ES-I3 (cell line): ENCODE measurements at regions not wholly inside any gene's neighbourhood (a gene's known extent, or its start where the extent isn't known, plus 50 kb on each side); places are given as distances from the start of the nearest gene placed in this dataset.
"Not testable (repeated sequence)": the region's sequence is repeated elsewhere in the genome, so short reads cannot be mapped to it uniquely, and the experiment has no call there.

Experiments
- H3K36me3 ChIP-seq: 2 replicates; pipeline ENCODE4 v1.6.1; 2013; ENCODE audit warnings: mild to moderate bottlenecking, low read length, control low read depth, moderate library complexity; ENCODE audit not compliant: insufficient read depth
- H3K4me1 ChIP-seq: 2 replicates; pipeline ENCODE4 v1.6.1; 2013; ENCODE audit warnings: mild to moderate bottlenecking, control low read depth, low read length; ENCODE audit not compliant: insufficient read depth
- H3K9ac ChIP-seq: 2 replicates; pipeline ENCODE4 v1.6.1; 2013; ENCODE audit warnings: low read depth, mild to moderate bottlenecking, low read length, moderate library complexity
- H3K9me3 ChIP-seq: 2 replicates; pipeline ENCODE4 v1.6.1; 2013; ENCODE audit warnings: mild to moderate bottlenecking, low read length, moderate library complexity; ENCODE audit not compliant: control insufficient read depth, insufficient read depth

GRCh38 chr2:2730301-2730833, 399.3 kb upstream of the MYT1L start:
- H3K9ac ChIP-seq, result no peak overlapping the region
- H3K9me3 ChIP-seq, result no peaks in the 10 kb centered on the region
- no peaks in the 10 kb centered on the region for H3K4me1 ChIP-seq
- H3K36me3 ChIP-seq, result no peaks in the 10 kb centered on the region

- no peak overlapping the region for H3K9ac ChIP-seq
- no peaks in the 10 kb centered on the region for H3K9me3 ChIP-seq
- no peaks in the 10 kb centered on the region for H3K4me1 ChIP-seq
- H3K36me3 ChIP-seq, result no peaks in the 10 kb centered on the region
Measured at GRCh38 chr2:2729246-2729645, 398.2 kb upstream of the MYT1L start.

- no peaks in the 10 kb centered on the region for H3K9me3 ChIP-seq
- no peaks in the 10 kb centered on the region for H3K36me3 ChIP-seq
- no peaks in the 10 kb centered on the region for H3K4me1 ChIP-seq
- no peak overlapping the region for H3K9ac ChIP-seq
Measured at GRCh38 chr2:2728635-2729034, 397.6 kb upstream of the MYT1L start.

- Histone ChIP-seq H3K9me3 (no peaks in the 10 kb centered on the region), H3K9ac (no peak overlapping the region), H3K36me3 (no peaks in the 10 kb centered on the region), H3K4me1 (no peaks in the 10 kb centered on the region)
Measured at GRCh38 chr2:2727876-2728511, 396.9 kb upstream of the MYT1L start.

DNA sequence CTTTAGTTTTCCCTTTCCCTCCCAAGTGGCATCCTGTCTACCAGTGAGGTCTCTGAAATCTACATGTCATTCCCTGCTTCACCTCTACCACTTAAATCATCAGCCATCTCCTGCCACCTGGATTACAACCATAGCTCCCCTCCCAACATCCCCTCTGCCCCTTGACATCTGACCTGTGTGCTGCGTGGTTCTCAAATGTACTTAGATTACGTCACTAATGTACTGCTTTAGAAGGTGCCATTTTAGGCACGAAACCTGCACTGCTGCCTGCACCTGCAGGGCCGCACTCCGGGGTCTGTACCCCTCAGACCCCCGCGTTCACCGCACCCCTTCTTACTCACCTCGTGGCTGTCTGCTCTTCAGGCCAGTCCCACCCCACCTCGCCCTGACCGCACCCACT, 395.1 kb upstream of the MYT1L start:
- Histone ChIP-seq H3K9me3 (no peaks in the 10 kb centered on the region), H3K36me3 (no peaks in the 10 kb centered on the region), H3K9ac (no peak overlapping the region), H3K4me1 (no peaks in the 10 kb centered on the region)

DNA sequence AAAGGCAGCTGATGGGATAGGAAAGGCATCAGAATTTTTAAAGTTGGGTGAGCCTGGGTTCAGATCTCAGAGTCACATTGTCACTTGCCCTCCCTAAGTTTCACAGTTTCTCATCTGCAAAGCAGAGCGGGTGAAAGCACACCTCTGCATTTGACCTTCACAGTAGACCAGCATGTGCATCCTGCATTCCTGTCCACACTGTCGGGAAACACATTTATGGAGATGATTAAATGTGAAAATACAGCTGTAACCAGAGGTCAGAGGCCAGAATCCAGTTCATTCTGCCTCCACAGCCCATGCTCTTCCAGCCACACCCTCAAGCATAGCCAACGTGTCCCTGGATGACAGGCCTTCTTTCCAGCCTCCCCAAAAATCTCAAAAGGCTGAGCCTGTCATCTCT, 392.0 kb upstream of the MYT1L start:
- Histone ChIP-seq H3K9me3 (no peaks in the 10 kb centered on the region), H3K4me1 (no peaks in the 10 kb centered on the region), H3K36me3 (no peaks in the 10 kb centered on the region), H3K9ac (no peak overlapping the region)

DNA sequence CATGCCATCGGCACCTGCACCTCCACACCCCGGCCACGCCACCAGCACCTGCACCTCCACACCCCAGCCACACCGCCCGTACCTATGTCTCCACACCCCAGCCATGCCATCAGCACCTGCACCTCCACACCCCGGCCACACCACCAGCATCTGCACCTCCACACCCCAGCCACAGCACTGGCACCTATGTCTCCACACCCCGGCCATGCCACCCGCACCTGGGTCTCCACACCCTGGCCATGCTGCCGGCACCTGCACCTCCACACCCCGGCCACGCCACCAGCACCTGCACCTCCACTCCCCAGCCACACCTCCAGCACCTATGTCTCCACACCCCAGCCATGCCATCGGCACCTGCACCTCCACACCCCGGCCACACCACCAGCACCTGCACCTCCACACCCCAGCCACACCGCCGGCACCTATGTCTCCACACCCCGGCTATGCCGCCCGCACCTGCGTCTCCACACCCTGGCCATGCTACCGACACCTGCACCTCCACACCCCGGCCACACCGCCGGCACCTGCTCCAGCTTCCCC, 390.3 kb upstream of the MYT1L start:
- H3K9me3 ChIP-seq, result no peaks in the 10 kb centered on the region
- H3K9ac ChIP-seq, result no peak overlapping the region
- no peaks in the 10 kb centered on the region for H3K4me1 ChIP-seq
- H3K36me3 ChIP-seq, result no peaks in the 10 kb centered on the region

DNA sequence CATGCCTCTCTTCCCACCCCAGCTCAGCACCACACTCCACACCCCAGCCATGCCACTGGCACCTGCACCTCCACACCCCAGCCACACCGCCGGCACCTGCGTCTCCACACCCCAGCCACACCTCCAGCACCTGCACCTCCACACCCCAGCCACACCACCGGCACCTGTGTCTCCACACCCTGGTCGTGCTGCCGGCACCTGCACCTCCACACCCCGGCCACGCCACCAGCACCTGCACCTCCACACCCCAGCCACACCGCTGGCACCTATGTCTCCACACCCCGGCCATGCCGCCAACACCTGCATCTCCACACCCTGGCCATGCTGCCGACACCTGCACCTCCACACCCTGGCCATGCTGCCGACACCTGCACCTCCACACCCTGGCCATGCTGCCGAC, 389.7 kb upstream of the MYT1L start:
- H3K9me3 ChIP-seq, H3K4me1 ChIP-seq, H3K36me3 ChIP-seq, H3K9ac ChIP-seq: not testable (repeated sequence)

- Histone ChIP-seq H3K9ac (no peak overlapping the region), H3K9me3 (no peaks in the 10 kb centered on the region), H3K4me1 (no peaks in the 10 kb centered on the region), H3K36me3 (no peaks in the 10 kb centered on the region)
Measured at GRCh38 chr2:2720351-2720750, 389.3 kb upstream of the MYT1L start.

DNA sequence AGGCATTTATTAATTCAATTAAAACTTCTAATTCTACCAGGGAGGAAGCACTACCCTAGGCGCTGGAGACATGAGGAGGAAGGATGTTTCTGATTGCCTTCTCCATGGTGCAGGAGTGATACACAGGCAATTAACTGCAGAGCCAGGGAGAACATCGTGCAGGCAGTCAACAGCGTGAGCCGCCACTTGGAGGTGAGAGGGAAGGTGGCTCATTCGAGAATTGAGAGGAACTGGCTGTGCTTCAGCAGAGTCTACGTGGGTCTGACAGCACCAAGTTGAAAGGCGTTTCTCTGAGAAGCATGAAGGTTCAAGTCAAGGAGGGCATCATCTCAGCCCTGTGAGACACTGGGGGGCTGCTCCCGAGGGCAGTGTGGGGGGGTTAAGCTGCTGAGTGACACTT, 388.7 kb upstream of the MYT1L start:
- H3K9me3 ChIP-seq, result no peaks in the 10 kb centered on the region
- no peaks in the 10 kb centered on the region for H3K36me3 ChIP-seq
- H3K9ac ChIP-seq, result no peak overlapping the region
- H3K4me1 ChIP-seq, result no peaks in the 10 kb centered on the region

- Histone ChIP-seq H3K9ac (no peak overlapping the region), H3K9me3 (no peaks in the 10 kb centered on the region), H3K36me3 (no peaks in the 10 kb centered on the region), H3K4me1 (no peaks in the 10 kb centered on the region)
Measured at GRCh38 chr2:2719015-2719414, 387.9 kb upstream of the MYT1L start.

GRCh38 chr2:2717406-2717805, 386.3 kb upstream of the MYT1L start:
- no peak overlapping the region for H3K9ac ChIP-seq
- H3K9me3 ChIP-seq, result no peaks in the 10 kb centered on the region
- H3K36me3 ChIP-seq, result no peaks in the 10 kb centered on the region
- no peaks in the 10 kb centered on the region for H3K4me1 ChIP-seq

GRCh38 chr2:2716771-2717170, 385.7 kb upstream of the MYT1L start:
- no peaks in the 10 kb centered on the region for H3K9me3 ChIP-seq
- no peaks in the 10 kb centered on the region for H3K4me1 ChIP-seq
- no peak overlapping the region for H3K9ac ChIP-seq
- H3K36me3 ChIP-seq, result no peaks in the 10 kb centered on the region

DNA sequence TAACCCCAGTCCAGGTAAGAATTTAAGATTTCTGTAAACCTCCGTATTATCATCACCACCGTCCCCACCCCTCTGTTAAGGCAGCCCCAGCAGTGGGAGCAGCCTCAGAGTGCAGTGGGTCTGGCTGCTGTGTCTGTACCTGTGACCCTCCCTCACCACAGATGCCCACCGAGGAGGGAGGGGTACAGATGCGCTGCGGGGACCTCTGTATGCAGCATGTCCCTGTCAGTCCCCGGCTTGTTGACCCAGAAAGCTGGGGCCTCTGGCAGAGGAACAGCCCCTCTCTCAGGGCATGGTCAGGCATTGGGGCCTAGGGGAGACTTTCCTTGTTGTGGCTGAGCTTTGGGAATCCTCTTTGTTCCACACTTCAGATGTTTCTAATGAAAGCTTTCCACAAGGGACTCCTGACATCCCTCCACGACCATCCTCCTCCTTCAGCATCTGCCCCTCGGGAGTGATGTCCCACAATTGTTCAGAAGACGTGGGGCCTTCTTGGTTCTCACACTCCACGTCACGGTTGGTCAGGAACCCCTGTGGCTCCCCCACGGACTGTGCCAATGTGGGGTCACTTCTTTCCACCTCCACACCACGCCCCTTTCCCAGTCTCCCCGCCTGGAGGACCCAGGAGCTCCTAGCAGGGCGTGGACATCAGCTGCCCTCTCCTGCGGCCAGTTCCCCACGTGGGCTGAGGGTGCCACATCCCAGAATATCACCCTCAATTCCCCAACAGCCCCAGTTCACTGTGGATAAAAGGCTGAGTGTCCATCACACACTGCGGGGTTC, 384.2 kb upstream of the MYT1L start:
- Histone ChIP-seq H3K9me3 (no peaks in the 10 kb centered on the region), H3K4me1 (no peaks in the 10 kb centered on the region), H3K9ac (no peak overlapping the region), H3K36me3 (no peaks in the 10 kb centered on the region)

DNA sequence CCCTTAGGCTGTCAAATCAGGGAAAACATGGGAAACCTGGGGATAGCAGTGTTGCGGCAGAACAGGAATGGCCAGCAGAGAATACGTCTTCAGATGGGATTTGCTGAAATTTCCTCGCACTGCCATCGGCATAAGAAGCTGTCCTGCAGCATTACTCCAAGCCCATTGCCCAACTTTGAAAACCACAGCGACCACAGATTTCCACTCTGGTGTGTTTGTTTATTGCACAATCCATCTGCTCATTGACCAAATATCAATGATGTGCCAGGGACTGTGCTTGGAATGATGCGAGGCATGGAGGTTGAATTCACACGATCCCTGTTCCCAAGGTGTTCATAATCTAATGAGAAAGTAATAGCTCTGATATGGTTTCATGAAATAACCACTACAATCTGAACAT, 383.3 kb upstream of the MYT1L start:
- Histone ChIP-seq H3K9me3 (no peaks in the 10 kb centered on the region), H3K9ac (no peak overlapping the region), H3K36me3 (no peaks in the 10 kb centered on the region), H3K4me1 (no peaks in the 10 kb centered on the region)
